GM18507 (cell line): ENCODE measurements at regions not wholly inside any gene's neighbourhood (a gene's known extent, or its start where the extent isn't known, plus 50 kb on each side); places are given as distances from the start of the nearest gene placed in this dataset.
"Not testable (repeated sequence)": the region's sequence is repeated elsewhere in the genome, so short reads cannot be mapped to it uniquely, and the experiment has no call there.

Experiments
- DNase-seq: peaks from one replicate; pipeline ENCODE4 v3.0.0; 2011; ENCODE audit warnings: low read depth; ENCODE audit not compliant: insufficient read length; ENCODE audit errors: extremely low spot score
- FAIRE-seq: peaks from 2 replicates; lab custom pipeline; 2011; peaks lifted over from hg19 to GRCh38; lab: Jason Lieb, UNC

DNA sequence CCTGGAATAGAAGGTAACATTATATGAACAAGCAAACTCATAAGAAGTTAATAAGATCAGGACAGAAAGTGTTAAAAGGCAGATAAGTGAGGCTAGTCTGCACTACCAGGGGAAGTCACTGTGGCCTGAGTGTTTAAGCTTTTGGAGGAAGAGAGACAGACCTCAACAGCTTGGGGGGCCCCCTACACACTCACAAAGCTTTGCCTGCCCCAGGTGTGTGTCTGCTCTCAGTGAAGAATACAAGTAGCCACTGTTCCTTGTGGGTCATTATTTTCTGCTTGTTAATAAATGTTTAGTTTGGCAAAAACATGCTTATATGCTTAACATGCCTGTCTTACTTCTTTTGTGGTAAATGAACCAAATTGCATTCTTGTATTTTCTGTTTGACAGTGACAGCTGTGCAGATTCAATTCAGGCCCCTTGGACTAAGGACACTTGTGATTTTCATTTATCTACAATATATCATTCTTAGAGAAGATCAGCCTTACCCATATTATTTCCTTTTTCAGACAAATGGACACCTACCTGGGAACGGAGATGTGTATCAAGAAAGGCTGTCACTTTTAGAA is 50.7 kb upstream of the C12orf71 start:
- FAIRE-seq (peak; percentile 42), DNase-seq (no peak)

DNA sequence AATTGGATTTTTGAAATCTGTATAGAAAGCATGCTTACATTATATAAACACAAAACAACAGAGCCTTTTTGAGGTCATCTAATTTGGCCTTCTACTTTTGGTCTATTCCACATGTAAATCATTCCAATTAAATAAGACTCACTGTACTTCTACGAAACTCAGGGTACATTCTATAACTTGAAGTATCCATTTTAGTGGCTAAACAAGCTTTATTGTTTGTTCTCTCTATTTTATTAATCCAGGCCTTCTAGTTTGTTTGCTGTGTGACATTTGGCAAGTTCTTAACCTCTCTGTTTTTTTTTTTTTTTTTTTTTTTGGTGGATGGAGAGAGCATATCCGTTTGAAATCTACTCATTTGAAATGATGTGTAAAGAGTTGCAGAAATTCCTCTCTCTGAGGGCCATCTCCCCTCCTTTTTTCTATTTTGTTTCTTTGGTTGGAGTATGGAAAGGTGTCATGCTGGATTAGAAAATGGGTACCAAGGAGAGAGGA is 58.1 kb upstream of the C12orf71 start:
- FAIRE-seq = no peak

DNA sequence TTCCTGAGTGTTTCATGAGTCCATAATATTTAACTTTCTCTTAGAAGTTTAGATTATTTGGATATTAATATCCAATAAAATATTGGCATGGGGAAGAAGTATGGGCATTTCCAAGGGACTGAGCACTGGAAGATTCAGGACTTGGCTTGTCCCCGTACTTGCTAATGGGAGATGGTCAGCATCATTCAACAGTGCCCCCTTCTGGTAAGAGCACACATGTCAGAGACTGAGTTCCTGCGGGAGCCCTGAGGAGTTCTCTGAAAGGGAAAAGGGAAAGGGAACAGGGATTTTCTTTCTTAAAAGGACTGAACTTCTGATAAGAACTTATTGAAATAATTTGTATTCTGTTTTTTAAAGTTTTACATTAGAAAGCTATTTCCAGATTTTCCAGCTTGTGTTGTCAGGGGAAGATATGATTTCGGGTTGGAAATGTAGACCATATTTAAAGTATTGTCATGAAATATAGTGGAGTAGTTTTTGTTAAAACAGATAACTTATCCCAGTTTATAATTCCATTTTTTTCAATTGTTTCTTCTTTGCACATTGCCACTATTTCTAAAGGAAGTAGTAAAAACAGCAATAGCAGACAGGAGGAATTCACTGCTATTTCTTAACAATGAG is 59.8 kb upstream of the C12orf71 start:
- DNase-seq (no peak), FAIRE-seq (peak; percentile 78)

More for the DNA sequence above, 58.1 kb upstream of the C12orf71 start:
- no peak for DNase-seq

- peak; percentile 52 for FAIRE-seq
- no peak for DNase-seq
These were observed 61.1 kb upstream of the C12orf71 start for GRCh38 chr12:27143256-27144069.

DNA sequence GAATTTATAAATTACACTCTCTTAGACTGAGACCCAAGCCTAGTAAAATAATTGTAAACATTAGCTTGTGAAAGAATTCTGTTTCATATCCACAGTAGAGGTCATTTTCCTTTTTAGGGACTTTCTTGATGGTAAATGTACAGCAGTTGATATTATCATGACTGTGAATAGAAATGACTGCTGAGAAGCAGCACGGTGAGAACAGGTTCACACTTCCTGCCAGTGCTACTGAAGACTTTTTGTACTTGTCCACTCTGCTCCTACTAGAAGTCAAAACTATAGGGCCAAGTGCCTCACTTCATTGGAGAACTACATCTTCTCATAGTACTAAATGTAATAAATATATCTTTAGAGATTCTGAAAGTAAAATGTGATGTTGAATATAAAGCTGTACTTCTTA is 63.3 kb upstream of the C12orf71 start:
- FAIRE-seq = peak; percentile 92
- not testable (repeated sequence) for DNase-seq

DNA sequence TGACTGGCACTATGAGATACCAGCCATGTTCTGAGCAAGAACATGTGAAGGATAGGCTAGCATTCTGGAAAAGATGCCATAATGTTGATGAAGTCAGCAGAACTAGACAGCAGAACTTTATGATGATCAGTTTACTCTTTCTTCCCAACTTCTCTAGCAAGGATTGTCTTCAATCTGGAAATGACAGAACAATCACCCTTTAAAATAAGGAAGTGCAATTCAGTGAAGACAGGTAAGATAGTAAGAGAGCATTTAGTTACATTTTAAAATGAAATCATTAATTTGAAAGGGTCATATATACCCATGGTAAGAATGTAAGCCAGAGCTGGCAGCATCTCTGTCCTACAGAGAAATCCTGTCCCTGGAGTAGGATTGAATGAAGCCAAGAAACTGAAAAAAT is 66.0 kb upstream of the C12orf71 start:
- DNase-seq = no peak
- FAIRE-seq = peak; percentile 72

- DNase-seq (no peak), FAIRE-seq (no peak)
These were observed 66.4 kb upstream of the C12orf71 start for GRCh38 chr12:27148791-27149190.

DNA sequence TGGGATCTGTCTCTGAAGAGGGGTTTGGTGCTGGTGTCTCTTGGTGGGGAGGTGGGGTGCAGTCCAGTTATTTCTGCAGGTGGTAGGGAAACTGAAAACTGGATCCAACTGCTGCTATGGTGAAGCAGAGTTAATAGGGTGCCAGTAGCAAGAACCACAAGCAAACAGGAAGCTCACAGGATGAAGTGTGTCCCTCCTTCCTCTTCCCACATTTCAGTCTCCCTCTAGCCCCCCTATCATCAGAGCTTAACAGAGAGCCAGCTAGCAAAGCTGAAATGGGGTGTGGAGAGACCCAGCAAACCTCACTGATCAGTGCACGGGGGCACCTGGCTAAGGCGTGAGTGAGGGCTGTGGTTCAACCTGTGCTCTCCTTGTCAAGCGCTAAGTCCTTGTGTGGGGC is 69.1 kb upstream of the C12orf71 start:
- FAIRE-seq (no peak), DNase-seq (no peak)

DNA sequence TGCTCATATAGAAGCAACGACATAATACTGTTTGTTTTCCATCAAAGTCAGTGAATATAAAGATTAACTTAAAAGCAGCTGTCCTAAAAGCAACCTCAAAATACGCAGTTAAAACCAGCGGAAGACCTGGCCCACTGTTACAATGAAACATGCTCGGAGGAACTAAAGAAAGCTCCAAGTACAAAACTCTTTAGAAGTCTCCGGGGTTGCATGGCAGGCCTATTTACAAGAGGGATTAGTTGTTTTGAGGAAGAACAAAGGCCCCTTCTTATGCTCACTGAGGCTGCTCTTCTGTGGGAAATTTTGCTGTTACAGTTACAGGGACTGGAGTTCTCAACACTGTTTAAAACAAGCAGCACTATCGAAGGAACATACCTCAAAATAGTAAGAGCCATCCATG is 75.9 kb upstream of the C12orf71 start:
- FAIRE-seq (no peak), DNase-seq (no peak)

- peak; percentile 92 for FAIRE-seq
- no peak for DNase-seq
These were observed 79.3 kb upstream of the C12orf71 start for GRCh38 chr12:27161458-27162228.

DNA sequence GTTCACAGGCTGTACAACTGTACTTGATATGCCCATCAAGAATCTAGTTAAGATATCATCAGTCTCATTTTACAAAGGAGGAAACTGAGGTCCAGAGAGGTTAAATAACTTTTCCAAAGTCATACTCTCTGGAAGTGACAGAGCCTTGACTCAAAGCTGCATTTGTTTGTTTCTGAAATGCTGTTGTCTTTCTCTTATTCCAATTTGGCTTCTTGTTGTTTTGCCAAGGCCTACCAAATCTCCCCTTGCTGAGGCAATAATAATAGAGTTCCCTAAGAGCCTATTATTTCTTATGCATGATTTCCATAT is 79.8 kb upstream of the C12orf71 start:
- no peak for FAIRE-seq
- DNase-seq = no peak

- FAIRE-seq (peak; percentile 29), DNase-seq (no peak)
These were observed 80.8 kb upstream of the C12orf71 start for GRCh38 chr12:27163048-27163715.

DNA sequence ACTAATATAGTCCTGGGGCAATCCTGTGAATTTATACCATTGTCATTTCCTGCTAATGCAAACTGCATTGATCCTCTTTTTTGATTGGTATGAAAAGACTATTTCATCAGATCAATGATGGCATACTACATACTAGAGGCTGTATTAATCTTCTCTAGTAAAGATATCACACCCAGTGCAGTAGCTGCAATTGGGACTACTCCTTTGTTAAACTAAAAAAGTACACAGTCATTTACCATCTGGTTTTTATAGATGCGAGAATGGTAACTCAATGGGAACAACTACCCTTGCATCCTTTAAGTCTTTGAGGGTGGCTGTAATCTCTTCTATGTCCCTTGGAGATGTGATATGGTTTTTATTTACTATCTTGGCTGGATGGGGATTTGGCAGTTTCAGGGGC is 80.2 kb upstream of the STK38L start:
- no peak for FAIRE-seq
- DNase-seq = no peak

DNA sequence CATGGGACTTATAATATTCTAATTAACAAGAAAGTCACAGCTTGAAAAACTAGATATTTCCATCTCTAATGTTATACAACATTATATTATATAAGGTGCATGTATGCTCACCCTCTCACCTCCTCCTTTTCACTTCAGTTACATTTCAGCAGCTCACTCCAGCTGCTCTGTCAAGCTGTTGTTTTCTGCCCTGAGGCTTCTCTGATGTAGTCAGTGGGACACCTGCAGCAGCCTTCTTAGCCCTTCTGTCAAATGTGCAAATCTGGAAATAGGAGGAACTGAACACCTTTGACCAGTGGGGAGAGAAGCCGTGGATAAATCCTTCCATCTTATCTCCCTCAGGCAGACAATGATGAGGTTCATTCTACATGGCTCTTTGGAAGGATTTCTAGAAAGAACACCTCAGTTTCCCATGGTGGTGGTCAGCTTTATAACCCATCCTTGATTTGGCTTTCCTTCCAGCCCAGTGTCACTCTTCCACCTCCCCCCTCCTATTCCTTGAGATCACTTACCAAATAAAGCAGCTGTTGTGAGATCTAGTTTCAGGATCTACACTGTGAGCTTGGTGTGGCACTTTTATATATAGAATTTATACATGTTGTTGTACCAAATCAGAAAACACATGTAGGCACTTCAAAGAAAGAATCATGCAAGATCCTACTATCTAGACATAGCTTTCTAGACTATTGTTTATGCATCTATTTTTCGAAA is 79.6 kb upstream of the STK38L start:
- DNase-seq (no peak), FAIRE-seq (peak; percentile 61)

- FAIRE-seq, DNase-seq: not testable (repeated sequence)
These were observed 78.1 kb upstream of the STK38L start for GRCh38 chr12:27165958-27166357.

DNA sequence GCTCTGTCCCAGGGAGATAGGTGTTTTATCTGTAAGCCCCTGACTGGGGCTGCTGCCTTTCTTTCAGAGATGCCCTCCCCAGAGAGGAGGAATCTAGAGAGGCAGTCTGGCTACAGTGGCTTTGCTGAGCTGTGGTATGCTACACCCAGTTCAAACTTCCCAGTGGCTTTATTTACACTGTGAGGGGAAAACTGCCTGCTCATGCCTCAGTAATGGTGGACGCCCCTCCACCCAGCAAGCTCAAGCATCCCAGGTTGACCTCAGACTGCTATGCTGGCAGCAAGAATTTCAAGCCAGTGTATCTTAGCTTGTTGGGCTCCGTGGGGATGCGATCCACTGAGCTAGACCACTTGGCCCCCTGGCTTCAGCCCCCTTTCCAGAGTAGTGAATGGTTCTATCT is 72.6 kb upstream of the STK38L start:
- not testable (repeated sequence) for FAIRE-seq, DNase-seq

- DNase-seq (no peak), FAIRE-seq (peak; percentile 62)
These were observed 67.3 kb upstream of the STK38L start for GRCh38 chr12:27176765-27177164.

DNA sequence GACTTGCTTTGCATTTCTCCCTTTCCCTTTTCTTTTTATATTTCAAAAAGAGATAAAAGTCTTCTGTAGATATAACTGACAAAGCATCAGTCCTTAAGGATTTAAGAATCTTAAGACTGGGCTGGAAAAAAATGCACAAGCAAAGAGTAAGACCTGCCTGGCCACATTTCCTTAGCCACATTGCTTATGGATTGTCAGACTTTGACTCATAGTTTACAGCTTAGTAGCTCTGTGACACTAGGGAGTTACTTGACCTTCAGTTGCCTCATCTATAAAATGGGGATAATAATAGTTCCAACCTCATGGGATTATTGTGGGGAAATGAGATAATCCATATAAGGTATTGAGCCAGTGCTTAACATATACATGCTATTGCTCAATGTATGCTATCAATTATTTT is 66.4 kb upstream of the STK38L start:
- FAIRE-seq (no peak), DNase-seq (no peak)

DNA sequence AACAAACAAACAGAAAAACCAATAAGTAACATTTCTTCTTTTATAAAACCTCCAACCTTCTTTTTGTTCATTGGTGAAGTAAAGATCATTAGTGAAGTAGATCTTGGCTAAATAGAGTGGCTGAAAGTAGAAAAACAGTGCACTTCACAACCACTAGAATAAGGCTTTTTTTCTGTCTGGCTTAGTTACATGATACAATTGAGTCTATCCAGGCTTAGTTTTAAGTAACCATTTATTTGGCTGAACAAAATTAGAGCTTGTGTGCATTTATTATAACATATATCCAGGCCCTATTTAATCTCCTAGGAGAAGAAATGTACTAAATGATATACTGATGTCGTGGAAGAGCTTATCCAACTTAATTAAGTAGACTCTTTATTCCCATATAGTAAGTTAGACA is 65.8 kb upstream of the STK38L start:
- no peak for DNase-seq

More for the DNA sequence above, 65.8 kb upstream of the STK38L start:
- no peak for FAIRE-seq
